NCI-H748 (cell line): ENCODE measurements at regions not wholly inside any gene's neighbourhood (a gene's known extent, or its start where the extent isn't known, plus 50 kb on each side); places are given as distances from the start of the nearest gene placed in this dataset.
"Not testable (repeated sequence)": the region's sequence is repeated elsewhere in the genome, so short reads cannot be mapped to it uniquely, and the experiment has no call there.

ENCODE experiments used
- DNase-seq: peaks from one replicate; lab custom pipeline; 2025; ENCODE audit not compliant: unreplicated experiment; lab: John Stamatoyannopoulos, UW

GRCh38 chr3:69648126-69648525 lies 91.1 kb upstream of the MITF start:
- no peak for DNase-seq

- DNase-seq, result no peak
These were observed 91.7 kb upstream of the MITF start for GRCh38 chr3:69647511-69648110.

GRCh38 chr3:69647081-69647480 lies 92.2 kb upstream of the MITF start:
- no peak for DNase-seq

GRCh38 chr3:69646287-69647067 lies 92.8 kb upstream of the MITF start:
- DNase-seq, result no peak

GRCh38 chr3:69642606-69643005 lies 96.7 kb upstream of the MITF start:
- no peak for DNase-seq

GRCh38 chr3:69639851-69640250 lies 99.4 kb upstream of the MITF start:
- DNase-seq, result no peak

GRCh38 chr3:69628951-69629350 lies 110.3 kb upstream of the MITF start:
- no peak for DNase-seq

GRCh38 chr3:69613286-69613685 lies 126.0 kb upstream of the MITF start:
- no peak for DNase-seq

GRCh38 chr3:69612791-69613190 lies 126.5 kb upstream of the MITF start:
- DNase-seq, result no peak

GRCh38 chr3:69609566-69609965 lies 129.7 kb upstream of the MITF start:
- not testable (repeated sequence) for DNase-seq

- no peak for DNase-seq
These were observed 131.6 kb upstream of the MITF start for GRCh38 chr3:69607466-69608305.

- no peak for DNase-seq
These were observed 133.4 kb upstream of the MITF start for GRCh38 chr3:69605867-69606266.

- DNase-seq, result no peak
These were observed 134.4 kb upstream of the MITF start for GRCh38 chr3:69604735-69605450.

GRCh38 chr3:69602112-69602511 lies 137.2 kb upstream of the MITF start:
- DNase-seq, result no peak

- no peak for DNase-seq
These were observed 145.0 kb upstream of the MITF start for GRCh38 chr3:69594286-69594685.

GRCh38 chr3:69591164-69591736 lies 148.0 kb upstream of the MITF start:
- DNase-seq, result no peak

GRCh38 chr3:69590111-69590510 lies 149.2 kb upstream of the MITF start:
- DNase-seq, result no peak

GRCh38 chr3:69588170-69588569 lies 151.1 kb upstream of the MITF start:
- DNase-seq, result no peak

GRCh38 chr3:69585472-69585871 lies 153.8 kb upstream of the MITF start:
- DNase-seq, result no peak

- no peak for DNase-seq
These were observed 157.2 kb upstream of the MITF start for GRCh38 chr3:69582044-69582443.
